GM19372 (cell line): ENCODE measurements at regions not wholly inside any gene's neighbourhood (a gene's known extent, or its start where the extent isn't known, plus 50 kb on each side); places are given as distances from the start of the nearest gene placed in this dataset.

Experiments
- ATAC-seq: cut with Tn5 transposase; IDR thresholded peaks from one replicate; pipeline ENCODE4 v1.9.1; 2021; ENCODE audit warnings: mild to moderate bottlenecking, low read depth, moderate library complexity; ENCODE audit not compliant: unreplicated experiment

DNA sequence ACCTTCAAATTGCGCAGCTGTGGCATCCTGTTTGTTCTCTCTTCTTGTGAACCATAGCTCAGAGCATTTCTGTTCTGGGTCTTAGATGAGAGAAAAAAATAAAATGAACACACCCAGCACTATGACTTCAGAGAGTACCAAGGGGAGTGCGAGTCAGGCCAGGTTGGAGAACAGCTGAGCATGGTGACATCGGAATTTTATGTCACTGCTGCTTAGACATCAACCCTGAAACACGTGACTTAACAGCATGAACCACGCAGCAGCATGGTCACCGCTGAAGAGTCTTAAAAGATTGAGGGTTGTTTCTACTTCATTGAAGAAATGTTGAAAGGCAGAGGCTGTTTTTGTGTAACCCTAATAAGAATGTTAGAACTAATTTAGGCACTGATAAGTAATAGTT lies 288.8 kb upstream of the SOX11 start:
- ATAC-seq: no peak

DNA sequence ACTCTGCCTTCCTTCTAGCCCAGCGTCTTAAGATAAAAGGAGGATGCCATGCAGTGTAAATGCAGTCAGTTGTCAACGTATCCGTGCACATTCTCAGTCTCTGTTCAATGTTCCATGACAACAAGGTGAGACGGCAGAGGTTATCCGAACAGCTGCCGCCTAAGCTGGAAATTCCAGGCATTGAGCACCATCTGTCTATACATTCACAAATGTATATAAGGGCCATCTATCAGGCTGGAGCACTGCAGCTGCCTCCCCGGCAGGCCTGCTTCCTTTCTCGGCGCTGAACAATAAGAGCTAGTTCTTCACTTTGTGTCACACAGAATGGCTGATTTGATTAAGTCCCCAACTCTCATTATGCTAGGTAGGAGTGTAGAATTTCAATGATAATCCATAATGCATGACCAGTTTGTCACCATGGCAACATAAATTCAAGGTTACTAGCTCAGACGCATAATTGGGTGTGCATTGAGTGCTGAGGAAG lies 282.2 kb upstream of the SOX11 start:
- no peak for ATAC-seq

DNA sequence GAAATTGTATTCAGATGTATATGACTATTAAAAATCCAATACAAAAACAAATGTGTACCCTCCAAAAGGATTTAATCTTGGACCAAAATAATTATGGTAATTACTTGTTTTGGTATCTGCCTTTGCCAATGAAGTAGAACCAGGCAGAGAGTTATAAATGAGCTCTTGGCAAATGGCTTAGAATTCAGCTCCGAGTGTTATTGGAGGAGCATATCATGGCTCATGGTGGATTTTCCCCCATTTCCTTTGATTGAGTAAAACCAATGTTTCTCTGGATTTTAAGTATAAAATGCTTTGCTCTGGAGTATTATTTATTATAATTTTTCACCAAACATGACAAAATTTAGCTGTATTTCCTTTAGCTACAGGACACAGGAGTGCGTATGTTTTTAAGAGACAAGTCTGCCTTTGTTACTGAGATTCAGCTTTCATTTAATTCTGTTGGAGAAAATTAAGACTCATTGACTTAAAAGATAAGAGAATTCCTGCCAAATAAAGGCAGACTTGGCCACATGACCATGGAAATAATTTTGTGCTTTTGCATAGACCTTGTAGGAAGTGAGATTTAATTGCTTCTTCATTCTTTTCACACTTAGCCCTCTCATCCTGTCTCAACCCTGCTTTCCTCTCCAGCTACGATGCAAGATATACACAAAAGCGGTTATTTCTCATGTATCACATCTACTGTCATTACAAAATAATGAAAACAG lies 281.0 kb upstream of the SOX11 start:
- ATAC-seq: no peak

DNA sequence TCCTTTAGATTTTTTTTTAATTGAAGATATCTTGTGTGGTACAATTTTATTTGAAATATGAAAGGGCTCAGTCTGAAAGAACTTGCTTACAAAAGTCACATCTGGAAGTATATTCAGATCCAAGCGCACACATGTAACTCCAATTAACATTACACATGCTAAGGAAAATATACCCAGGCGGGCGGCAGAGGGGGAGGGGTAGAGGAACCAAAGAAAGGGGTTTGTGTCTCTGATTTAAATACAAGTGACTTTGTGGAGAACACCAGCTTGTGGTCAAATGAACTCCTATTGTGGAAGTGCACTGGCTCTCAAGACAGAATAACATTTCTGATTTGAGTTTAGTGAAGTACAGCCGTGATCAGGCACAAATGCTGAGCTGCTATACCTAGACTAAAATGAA lies 280.2 kb upstream of the SOX11 start:
- ATAC-seq: no peak

DNA sequence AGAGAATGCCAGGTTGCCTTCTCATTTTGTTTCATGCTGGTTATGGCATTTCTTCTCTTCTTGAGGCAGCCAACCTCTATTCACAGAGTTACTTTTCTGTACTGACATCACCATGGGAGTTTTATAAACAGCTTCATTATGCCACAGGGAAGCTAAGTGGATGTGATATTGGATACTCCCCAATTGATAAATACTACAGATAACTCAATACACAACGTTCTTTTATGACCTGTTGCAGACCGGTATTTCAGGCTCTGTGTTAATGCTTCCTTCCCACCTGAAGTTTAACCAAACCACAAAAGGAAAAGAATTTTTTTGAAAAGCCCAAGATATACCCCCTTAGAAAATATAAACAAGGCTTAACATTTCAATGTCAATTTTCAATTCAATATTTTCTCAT lies 258.3 kb upstream of the SOX11 start:
- ATAC-seq: no peak

DNA sequence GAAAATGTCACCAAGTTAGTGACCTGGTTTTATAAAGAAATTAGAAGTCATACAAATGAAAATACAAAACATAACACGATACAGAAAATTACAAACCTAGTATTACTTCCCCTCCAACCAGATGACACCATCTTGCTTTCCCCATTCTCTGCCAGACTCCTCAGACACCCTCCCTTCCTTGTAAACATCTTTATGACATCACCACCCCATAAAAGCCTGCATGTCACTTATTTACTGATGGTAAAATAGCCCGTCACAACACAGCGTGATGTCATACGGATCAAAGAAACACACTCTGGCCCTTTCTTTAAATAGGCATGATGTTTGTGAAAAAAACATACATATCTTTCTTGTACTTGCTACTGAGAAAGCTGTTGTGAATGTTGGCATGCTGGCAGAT lies 254.8 kb upstream of the SOX11 start:
- no peak for ATAC-seq

DNA sequence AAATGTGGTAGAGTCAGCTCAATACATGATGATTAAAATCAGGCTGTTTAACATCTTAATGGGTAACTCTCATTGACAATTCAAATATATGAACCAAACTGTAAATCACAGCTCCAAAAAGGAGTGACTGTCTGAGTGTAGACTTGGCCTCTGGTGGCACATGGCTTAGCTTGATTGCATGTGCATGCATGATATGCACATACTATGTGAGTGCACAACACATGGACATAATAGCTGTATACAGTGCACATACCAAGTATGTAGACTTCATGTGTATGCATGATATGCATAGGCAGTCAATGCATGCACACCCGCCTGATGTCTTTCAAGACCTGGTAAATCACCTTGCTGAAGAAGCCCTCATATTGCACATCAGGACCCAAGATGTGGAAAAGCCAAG lies 252.0 kb upstream of the SOX11 start:
- ATAC-seq: no peak

DNA sequence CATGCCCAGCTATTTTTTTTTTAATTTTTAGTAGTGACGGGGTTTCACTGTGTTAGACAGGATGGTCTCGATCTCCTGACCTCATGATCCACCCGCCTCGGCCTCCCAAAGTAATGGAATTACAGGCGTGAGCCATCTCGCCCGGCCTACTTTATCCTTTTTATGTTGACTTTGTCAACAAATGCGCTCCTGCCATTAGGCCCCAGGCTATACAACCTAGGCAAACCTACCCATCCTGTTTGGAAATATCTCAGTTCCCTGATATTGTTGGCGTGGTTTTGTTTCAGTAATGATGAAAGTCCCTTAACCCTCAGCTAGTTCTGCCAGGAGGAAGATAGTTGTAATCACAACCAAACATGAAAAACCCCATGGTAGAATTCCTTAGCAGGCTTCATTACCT lies 249.4 kb upstream of the SOX11 start:
- no peak for ATAC-seq

DNA sequence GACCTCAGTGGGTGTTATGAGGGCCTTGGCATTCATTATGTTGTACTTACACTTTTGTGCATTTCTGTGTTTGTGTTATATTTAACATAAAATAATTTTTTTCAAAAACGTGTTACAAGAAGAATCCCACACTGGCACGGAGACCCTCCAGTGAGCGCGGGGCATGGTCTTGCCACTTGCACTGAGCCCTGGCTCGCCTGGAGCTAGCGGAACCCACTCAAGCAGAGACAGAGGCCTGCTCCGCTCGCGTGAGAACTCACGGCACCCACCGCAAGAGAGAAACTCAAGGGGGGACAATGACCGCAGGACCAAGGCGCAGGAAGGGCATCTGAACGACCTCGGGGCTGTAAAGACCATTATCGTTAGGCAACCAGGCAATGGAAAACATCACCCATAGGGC lies 248.0 kb upstream of the SOX11 start:
- no peak for ATAC-seq

DNA sequence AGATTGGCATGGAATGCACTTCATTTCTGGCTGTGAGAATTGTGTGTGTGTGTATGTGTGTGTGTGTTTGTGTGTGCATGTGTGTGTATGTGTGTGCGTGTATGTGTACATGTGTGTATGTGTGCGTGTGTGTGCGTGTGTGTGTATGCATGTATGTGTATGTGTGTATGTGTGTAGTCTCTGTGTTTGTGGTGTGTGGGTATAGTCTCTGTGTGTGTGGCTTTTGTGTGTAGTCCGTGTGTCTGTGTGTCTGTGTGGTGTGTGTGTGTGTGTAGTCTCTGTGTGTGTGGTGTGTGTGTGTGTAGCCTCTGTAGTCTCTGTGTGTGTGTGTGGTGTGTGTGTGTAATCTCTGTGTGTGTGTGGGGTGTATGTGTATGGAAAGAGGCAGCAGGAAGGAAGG lies 247.3 kb upstream of the SOX11 start:
- no peak for ATAC-seq

DNA sequence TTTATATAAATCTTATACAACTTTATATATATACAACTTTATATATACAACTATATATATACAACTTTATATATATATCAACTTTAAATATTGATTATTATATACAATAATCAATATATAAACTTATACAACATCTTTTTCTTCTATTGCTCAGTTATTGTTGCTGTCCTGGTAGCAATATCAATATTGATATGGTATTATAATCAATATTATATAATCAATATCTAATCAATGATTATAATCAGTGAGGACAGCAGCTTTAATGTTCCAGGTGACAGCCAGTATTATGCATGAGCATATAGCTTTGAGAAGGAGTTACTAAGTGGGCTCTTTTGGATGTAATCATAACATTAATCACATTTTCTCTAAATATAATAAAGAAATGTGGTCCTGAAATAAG lies 242.3 kb upstream of the SOX11 start:
- ATAC-seq: no peak

DNA sequence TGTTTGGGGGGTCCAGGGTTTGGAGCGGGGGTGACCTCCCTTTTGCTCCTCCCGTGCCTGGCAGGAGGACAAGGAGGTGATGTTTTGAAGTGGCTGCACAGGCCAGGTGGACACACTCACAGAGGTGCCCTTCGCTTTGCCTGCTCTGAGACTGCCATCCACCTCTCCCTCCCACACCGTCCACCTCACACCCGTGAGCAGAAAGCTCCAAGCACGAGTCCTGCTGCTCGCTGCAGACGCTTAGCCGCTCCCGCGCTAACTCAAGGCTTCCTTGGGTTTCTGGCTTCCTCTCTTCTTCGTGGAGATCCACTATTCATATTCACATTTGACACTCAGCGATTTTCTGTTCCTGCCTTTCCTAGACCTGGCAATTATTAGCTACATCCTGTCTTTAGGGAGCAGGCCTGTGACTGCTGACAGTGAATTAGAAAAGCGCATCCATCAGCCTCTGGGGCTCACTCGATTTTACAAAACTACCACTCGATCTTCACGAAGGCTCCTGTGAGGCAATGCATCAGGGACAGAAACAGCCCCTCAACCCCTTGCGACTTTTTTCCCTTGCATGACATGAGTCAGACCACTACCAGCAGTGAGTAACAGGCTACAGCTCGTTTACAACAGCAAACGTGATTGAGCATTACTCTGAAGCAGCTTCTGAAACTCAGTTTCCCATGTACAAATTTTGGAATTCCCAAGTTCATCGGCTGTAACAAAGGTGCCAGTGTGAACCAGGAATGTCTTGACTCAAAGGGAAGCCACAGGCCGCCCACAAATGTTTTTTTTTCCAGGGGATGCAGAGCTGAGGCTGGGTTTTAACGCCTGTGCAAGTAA lies 238.7 kb upstream of the SOX11 start:
- ATAC-seq: no peak

DNA sequence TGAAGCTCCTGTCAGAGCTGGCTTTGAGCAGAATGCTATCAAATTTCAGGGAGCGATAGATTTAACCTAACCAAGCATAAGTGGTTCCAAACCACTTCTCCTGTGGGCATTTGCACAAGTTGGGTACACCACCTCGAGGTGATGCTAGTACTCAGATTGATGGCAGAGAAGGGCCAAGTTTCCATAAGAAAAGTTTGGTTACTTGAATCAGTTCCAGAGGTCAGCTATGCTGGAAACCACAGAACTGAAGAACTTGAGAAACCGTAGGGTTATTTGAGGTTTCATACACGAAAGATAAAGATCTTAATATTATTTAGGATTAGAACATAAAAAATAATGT lies 238.2 kb upstream of the SOX11 start:
- no peak for ATAC-seq

DNA sequence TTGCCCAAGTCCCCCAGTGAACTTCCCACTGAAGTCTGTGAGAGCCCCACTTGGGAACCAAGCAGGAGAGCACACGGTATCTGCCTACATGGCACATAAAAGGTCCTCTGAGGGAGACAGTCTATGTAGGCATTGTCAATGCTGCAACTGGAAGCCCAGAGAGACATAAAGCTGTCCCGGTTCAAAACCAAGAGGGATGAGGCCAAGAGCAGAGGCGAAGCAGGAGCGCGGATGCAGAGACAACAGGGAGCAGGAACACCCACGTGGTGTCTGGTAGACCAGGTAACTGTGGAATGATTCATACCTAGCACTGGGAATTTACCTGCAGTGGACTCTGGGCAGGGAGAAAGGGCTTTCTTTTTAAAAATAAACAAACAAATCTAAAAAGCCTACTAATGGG lies 233.1 kb upstream of the SOX11 start:
- ATAC-seq: no peak

DNA sequence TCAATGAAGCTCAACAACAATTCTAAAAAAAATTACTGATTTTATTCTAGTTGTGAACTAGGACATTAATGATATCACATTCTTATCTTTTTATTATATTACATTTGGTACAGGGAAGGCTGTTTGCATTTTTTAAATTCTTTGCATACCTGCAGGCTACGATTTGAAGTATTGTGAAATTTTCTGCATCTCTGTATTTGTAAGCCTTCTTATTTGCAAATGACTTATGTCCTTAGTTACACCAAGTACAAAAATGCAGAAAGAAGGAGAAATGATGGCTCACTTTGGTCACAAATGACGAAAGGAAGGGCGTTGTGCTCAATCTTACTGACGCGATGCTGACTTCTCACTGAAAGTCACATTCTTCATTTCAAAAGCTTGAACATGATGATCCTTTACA lies 227.5 kb upstream of the SOX11 start:
- no peak for ATAC-seq

DNA sequence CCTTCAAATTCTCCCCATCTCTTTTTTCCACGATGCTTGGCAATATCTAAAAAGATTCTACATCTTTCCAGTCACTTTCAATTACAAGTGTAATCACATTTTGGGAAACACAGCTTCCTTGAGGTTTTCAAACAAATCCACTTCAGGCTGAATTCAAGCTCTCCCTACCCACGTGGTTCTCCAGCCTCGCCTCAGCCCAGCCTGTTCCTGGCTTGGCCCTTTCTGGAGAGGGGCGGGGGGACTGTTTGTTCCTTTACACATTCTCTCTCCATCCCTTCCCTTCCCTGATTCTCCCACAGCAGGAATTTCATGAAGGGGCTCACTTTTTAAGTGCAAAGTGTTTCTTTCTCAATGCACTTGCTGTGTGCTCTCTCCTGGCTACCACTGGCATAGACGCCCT lies 226.3 kb upstream of the SOX11 start:
- ATAC-seq: no peak

DNA sequence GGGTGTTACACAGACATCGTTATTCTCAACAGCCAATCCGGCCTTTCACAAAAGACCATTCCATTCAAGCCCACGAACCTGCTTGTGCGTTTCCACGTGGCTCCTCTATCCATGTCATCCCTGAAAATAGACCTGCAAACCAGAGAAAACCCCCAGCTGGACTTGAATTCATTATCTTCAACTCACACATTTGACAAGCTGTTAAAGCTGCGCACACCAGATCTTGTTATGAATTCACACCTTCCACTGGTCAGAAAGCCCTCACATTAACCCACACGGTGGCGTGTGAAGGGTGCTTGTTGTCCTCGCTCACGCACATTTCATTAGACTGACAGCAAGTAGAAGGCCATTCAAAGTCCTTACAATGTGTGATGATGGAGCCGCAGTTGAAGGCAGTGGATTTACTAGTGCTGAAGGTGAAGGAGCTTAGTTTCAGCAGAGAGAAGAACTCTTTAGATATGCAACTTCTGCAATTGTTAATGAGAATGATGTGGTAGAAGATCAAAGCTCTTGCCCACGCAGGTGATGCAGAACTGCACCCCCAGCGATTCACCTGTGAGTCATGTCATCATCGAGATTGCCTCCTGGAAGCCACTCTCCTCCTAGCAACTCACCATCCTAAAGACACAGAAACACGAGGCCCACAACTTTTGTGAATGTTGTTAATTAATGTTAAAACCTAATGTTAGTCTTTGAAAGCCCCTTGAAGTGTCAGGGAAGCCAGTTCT lies 224.8 kb upstream of the SOX11 start:
- no peak for ATAC-seq

DNA sequence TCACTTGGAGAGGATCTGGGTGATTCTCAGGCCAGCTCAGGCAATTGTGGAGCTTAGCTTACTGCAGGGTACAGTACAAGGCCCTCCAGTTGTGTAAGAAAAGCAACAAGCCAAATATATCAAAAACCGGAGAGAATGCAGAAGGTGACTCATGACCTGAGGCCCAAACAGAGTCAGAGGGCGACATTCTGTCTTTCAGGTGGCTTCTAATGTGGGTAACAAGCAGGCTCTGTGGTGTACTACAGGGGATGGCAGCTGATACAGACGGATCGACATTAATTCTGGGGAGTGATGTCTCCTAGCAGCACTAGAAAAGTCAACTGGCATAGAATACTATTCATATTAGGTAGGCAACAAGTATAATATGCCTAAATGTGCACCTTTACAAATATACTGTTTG lies 219.5 kb upstream of the SOX11 start:
- no peak for ATAC-seq

DNA sequence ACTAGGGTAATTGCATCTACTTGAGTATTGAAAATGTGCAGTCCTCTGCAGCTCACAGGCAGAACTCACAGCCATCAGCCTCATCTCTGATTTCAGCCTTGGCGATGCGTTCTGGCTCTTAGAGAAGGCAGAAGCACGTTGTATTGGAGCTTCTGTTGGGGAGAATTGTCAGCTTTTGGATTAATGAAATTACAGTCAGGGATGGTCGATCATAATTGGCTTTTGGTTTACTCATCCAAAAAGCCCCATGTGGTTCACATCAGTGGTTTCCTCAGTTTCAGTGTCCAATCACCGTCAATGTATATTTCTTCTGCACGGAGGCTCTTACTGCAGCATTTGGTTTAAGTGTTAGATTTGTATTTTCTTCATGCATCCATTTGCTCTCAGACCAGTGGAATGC lies 218.5 kb upstream of the SOX11 start:
- no peak for ATAC-seq

DNA sequence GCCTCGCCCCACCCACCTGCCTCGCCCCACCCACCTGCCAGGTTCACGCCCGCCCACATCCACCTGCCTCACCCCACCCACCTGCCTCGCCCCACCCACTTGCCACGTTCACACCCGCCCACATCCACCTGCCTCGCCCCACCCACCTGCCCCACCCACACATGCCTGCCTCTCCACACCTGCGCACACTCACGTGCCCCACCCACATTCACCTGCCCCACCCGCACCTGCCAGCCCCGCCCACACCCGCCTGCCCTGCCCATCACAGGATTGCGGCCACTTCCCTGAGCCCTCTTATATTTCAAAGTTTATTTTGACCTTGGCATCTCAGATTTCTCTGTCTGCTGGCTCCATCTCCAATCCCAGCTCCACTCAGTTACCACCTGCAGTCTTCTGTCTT lies 217.5 kb upstream of the SOX11 start:
- ATAC-seq: no peak

DNA sequence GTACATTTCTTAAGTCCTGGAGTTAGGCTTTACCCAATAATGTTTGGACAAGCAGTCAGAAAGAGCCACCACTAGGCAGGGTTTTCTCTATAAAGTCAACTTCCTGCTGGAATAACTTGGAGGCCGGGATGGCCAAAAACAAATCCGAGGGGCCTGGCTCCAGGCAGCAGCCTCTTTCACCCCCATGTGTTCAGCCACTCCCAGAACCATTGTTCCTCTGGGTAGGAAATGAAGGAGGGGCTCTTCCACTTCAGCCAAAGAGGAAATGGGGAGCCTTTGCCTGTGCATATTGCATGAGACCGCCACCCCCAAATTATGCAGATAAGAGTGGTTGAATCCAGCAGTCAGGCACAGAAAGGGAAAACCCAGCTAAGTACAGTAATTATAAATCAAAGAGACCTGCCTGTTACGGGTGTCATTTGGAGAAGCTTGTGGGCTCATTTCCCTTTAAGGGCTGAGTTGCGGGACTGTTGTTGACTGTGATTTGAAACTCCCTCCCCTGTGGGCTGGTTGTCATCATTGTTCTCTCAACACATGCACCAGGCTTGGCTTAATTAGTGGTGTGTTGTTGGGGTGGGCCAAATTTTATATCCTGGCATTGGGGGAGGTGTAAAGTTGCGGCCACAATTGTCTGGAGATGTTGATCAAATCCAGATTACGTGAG lies 212.8 kb upstream of the SOX11 start:
- ATAC-seq: no peak
